NCI-H774 (cell line): ENCODE measurements at regions not wholly inside any gene's neighbourhood (a gene's known extent, or its start where the extent isn't known, plus 50 kb on each side); places are given as distances from the start of the nearest gene placed in this dataset.

Source experiments
- DNase-seq: peaks from one replicate; lab custom pipeline; 2025; lab: John Stamatoyannopoulos, UW

GRCh38 chr6:128667339-128667858 is 147.0 kb upstream of the PTPRK start:
- DNase-seq = no peak

GRCh38 chr6:128666405-128666804 is 146.0 kb upstream of the PTPRK start:
- DNase-seq = no peak

- DNase-seq = no peak
These were observed 142.8 kb upstream of the PTPRK start for GRCh38 chr6:128663238-128663637.

- no peak for DNase-seq
These were observed 139.7 kb upstream of the PTPRK start for GRCh38 chr6:128659878-128660622.

GRCh38 chr6:128659276-128659675 is 138.9 kb upstream of the PTPRK start:
- no peak for DNase-seq

GRCh38 chr6:128657181-128657580 is 136.8 kb upstream of the PTPRK start:
- no peak for DNase-seq

GRCh38 chr6:128655978-128656498 is 135.6 kb upstream of the PTPRK start:
- no peak for DNase-seq

GRCh38 chr6:128648022-128648598 is 127.7 kb upstream of the PTPRK start:
- DNase-seq = no peak

- DNase-seq = no peak
These were observed 121.7 kb upstream of the PTPRK start for GRCh38 chr6:128642132-128642531.

GRCh38 chr6:128641703-128642102 is 121.3 kb upstream of the PTPRK start:
- no peak for DNase-seq

- no peak for DNase-seq
These were observed 118.4 kb upstream of the PTPRK start for GRCh38 chr6:128638817-128639216.

- no peak for DNase-seq
These were observed 114.8 kb upstream of the PTPRK start for GRCh38 chr6:128635219-128635618.

- no peak for DNase-seq
These were observed 111.7 kb upstream of the PTPRK start for GRCh38 chr6:128632131-128632530.

- DNase-seq = no peak
These were observed 110.6 kb upstream of the PTPRK start for GRCh38 chr6:128631031-128631430.

- DNase-seq = no peak
These were observed 109.8 kb upstream of the PTPRK start for GRCh38 chr6:128630213-128630612.

GRCh38 chr6:128617285-128617684 is 96.9 kb upstream of the PTPRK start:
- DNase-seq = no peak

- DNase-seq = no peak
These were observed 95.9 kb upstream of the PTPRK start for GRCh38 chr6:128616342-128616741.

GRCh38 chr6:128606611-128607010 is 86.2 kb upstream of the PTPRK start:
- no peak for DNase-seq

- no peak for DNase-seq
These were observed 85.6 kb upstream of the PTPRK start for GRCh38 chr6:128605961-128606360.

- peak; percentile 69 for DNase-seq
These were observed 80.7 kb upstream of the PTPRK start for GRCh38 chr6:128601060-128601459.

GRCh38 chr6:128600397-128600951 is 80.1 kb upstream of the PTPRK start:
- peak; percentile 31 for DNase-seq

- DNase-seq = peak; percentile 43
These were observed 78.6 kb upstream of the PTPRK start for GRCh38 chr6:128599036-128599435.

- DNase-seq = no peak
These were observed 78.2 kb upstream of the PTPRK start for GRCh38 chr6:128598571-128598970.
